NCI-H146 (cell line): ENCODE measurements at regions not wholly inside any gene's neighbourhood (a gene's known extent, or its start where the extent isn't known, plus 50 kb on each side); places are given as distances from the start of the nearest gene placed in this dataset.

Source experiments
- DNase-seq: peaks from one replicate; lab custom pipeline; 2025; lab: John Stamatoyannopoulos, UW

- no peak for DNase-seq
Measured at GRCh38 chr10:36114141-36114540, 472.0 kb upstream of the FZD8 start.

GRCh38 chr10:36111676-36112075 is 469.6 kb upstream of the FZD8 start:
- DNase-seq: no peak

- no peak for DNase-seq
Measured at GRCh38 chr10:36110097-36110496, 468.0 kb upstream of the FZD8 start.

- no peak for DNase-seq
Measured at GRCh38 chr10:36109399-36110023, 467.4 kb upstream of the FZD8 start.

- no peak for DNase-seq
Measured at GRCh38 chr10:36097696-36098095, 455.6 kb upstream of the FZD8 start.

- DNase-seq: no peak
Measured at GRCh38 chr10:36096576-36096975, 454.5 kb upstream of the FZD8 start.

- no peak for DNase-seq
Measured at GRCh38 chr10:36094096-36094495, 452.0 kb upstream of the FZD8 start.

GRCh38 chr10:36092116-36092515 is 450.0 kb upstream of the FZD8 start:
- no peak for DNase-seq

- no peak for DNase-seq
Measured at GRCh38 chr10:36091007-36091406, 448.9 kb upstream of the FZD8 start.

GRCh38 chr10:36089790-36090440 is 447.8 kb upstream of the FZD8 start:
- no peak for DNase-seq

- DNase-seq: no peak
Measured at GRCh38 chr10:36087006-36088005, 445.2 kb upstream of the FZD8 start.

GRCh38 chr10:36075196-36075595 is 433.1 kb upstream of the FZD8 start:
- DNase-seq: no peak

- no peak for DNase-seq
Measured at GRCh38 chr10:36073796-36074345, 431.8 kb upstream of the FZD8 start.

- DNase-seq: no peak
Measured at GRCh38 chr10:36068542-36068941, 426.4 kb upstream of the FZD8 start.

GRCh38 chr10:36067748-36068147 is 425.7 kb upstream of the FZD8 start:
- no peak for DNase-seq

- DNase-seq: no peak
Measured at GRCh38 chr10:36066850-36067249, 424.8 kb upstream of the FZD8 start.

GRCh38 chr10:36066102-36066501 is 424.0 kb upstream of the FZD8 start:
- DNase-seq: no peak

- no peak for DNase-seq
Measured at GRCh38 chr10:36063396-36063795, 421.3 kb upstream of the FZD8 start.

GRCh38 chr10:36057731-36058130 is 415.6 kb upstream of the FZD8 start:
- no peak for DNase-seq

- no peak for DNase-seq
Measured at GRCh38 chr10:36057180-36057579, 415.1 kb upstream of the FZD8 start.

GRCh38 chr10:36053775-36054174 is 411.7 kb upstream of the FZD8 start:
- no peak for DNase-seq

GRCh38 chr10:36053271-36053670 is 411.2 kb upstream of the FZD8 start:
- no peak for DNase-seq
